ENCODE measurements at regions not wholly inside any gene's neighbourhood (a gene's known extent, or its start where the extent isn't known, plus 50 kb on each side); places are given as distances from the start of the nearest gene placed in this dataset.
"Not testable (repeated sequence)": the region's sequence is repeated elsewhere in the genome, so short reads cannot be mapped to it uniquely, and the experiment has no call there.

DNA sequence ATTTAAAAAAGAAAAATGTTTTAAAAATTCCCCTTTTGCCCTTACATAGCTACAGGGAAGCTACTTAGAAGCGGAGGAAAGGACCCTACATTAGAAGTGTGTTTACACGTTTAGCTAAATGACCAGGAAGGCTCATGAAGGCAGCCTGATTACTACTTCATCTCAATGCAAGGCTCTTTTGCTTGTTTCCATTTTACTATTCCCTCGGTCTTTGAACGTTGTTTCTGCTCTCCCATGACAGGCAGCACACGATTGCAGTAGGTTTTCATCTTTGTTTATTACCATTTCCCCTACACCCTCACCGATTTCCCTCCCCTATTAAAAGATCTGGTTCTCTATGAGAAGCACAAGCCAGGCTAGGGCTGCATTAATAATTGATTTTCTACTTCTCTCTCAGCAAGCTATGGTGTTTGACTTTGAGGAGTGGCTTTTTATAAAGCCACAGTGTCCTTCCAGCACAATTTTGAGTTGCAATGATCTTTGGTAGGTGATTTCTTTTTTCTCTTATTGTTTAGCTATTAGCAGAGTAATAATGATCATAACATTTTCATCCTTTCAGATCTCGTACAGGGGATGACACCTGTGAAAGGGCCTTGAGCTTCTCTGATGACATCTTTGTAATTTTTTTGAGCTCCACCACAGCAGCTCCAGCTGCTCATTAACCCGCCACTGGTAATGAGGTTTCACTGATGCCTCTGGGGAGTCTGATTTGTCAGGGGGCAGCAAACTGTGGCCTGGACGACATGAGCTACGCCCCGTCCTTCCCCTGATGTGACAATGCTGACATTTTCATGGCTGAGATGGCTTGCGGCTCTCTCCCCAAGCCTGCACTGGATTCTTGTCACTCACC is 670.3 kb downstream of the UQCRFS1 start:
- Histone ChIP-seq H3K9me3 (ENCODE audit: control insufficient read depth in 1 of 2, low read length in 2 of 2) (no peaks in the 10 kb centered on the region), H3K9ac (ENCODE audit: low read depth in 1 of 2, low read length in 2 of 2) (no peak overlapping the region), H3K27ac (ENCODE audit: low read depth, low read length) (no peak overlapping the region), H3K36me3 (ENCODE audit: control insufficient read depth in 1 of 2, insufficient read depth in 2 of 2, low read length in 2 of 2) (no peaks in the 10 kb centered on the region), H3K4me3 (ENCODE audit: low read depth in 1 of 2, low read length in 2 of 2) (no peak overlapping the region), H3K4me1 (ENCODE audit: control insufficient read depth in 1 of 2, insufficient read depth in 2 of 2, low read length in 2 of 2) (no peaks in the 10 kb centered on the region), H3K27me3 (ENCODE audit: control insufficient read depth in 1 of 2, insufficient read depth in 2 of 2, low read length in 2 of 2) (no peaks in the 10 kb centered on the region)

- Histone ChIP-seq H3K27me3 (ENCODE audit: control insufficient read depth in 1 of 2, insufficient read depth in 2 of 2, low read length in 2 of 2) (no peaks in the 10 kb centered on the region), H3K4me1 (ENCODE audit: control insufficient read depth in 1 of 2, insufficient read depth in 2 of 2, low read length in 2 of 2) (no peaks in the 10 kb centered on the region)
These were observed 671.2 kb downstream of the UQCRFS1 start for GRCh38 chr19:28541602-28542393.

GRCh38 chr19:28541029-28541428 is 671.9 kb downstream of the UQCRFS1 start:
- Histone ChIP-seq H3K4me3 (ENCODE audit: low read depth in 1 of 2, low read length in 2 of 2) (no peak overlapping the region), H3K4me1 (ENCODE audit: control insufficient read depth in 1 of 2, insufficient read depth in 2 of 2, low read length in 2 of 2) (no peaks in the 10 kb centered on the region), H3K9ac (ENCODE audit: low read depth in 1 of 2, low read length in 2 of 2) (no peak overlapping the region), H3K27ac (ENCODE audit: low read depth, low read length) (no peak overlapping the region), H3K9me3 (ENCODE audit: control insufficient read depth in 1 of 2, low read length in 2 of 2) (peaks cover 0 to 4% of the 10 kb centered on the region in 2 donors), H3K27me3 (ENCODE audit: control insufficient read depth in 1 of 2, insufficient read depth in 2 of 2, low read length in 2 of 2) (no peaks in the 10 kb centered on the region), H3K36me3 (ENCODE audit: control insufficient read depth in 1 of 2, insufficient read depth in 2 of 2, low read length in 2 of 2) (no peaks in the 10 kb centered on the region)

More at GRCh38 chr19:28541602-28542393, 671.2 kb downstream of the UQCRFS1 start:
- no peak overlapping the region for H3K4me3 ChIP-seq (ENCODE audit: low read depth in 1 of 2, low read length in 2 of 2)
- no peak overlapping the region for H3K9ac ChIP-seq (ENCODE audit: low read depth in 1 of 2, low read length in 2 of 2)
- H3K27ac ChIP-seq (ENCODE audit: low read depth, low read length), result no peak overlapping the region
- no peaks in the 10 kb centered on the region for H3K36me3 ChIP-seq (ENCODE audit: control insufficient read depth in 1 of 2, insufficient read depth in 2 of 2, low read length in 2 of 2)
- peaks cover 0 to 4% of the 10 kb centered on the region in 2 donors for H3K9me3 ChIP-seq (ENCODE audit: control insufficient read depth in 1 of 2, low read length in 2 of 2)

- H3K9me3 ChIP-seq (ENCODE audit: control insufficient read depth in 1 of 2, low read length in 2 of 2); H3K4me3 ChIP-seq (ENCODE audit: low read depth in 1 of 2, low read length in 2 of 2); H3K4me1 ChIP-seq (ENCODE audit: control insufficient read depth in 1 of 2, insufficient read depth in 2 of 2, low read length in 2 of 2); H3K27ac ChIP-seq (ENCODE audit: low read depth, low read length); H3K9ac ChIP-seq (ENCODE audit: low read depth in 1 of 2, low read length in 2 of 2); H3K27me3 ChIP-seq (ENCODE audit: control insufficient read depth in 1 of 2, insufficient read depth in 2 of 2, low read length in 2 of 2); H3K36me3 ChIP-seq (ENCODE audit: control insufficient read depth in 1 of 2, insufficient read depth in 2 of 2, low read length in 2 of 2): not testable (repeated sequence)
These were observed 672.6 kb downstream of the UQCRFS1 start for GRCh38 chr19:28540385-28540784.

DNA sequence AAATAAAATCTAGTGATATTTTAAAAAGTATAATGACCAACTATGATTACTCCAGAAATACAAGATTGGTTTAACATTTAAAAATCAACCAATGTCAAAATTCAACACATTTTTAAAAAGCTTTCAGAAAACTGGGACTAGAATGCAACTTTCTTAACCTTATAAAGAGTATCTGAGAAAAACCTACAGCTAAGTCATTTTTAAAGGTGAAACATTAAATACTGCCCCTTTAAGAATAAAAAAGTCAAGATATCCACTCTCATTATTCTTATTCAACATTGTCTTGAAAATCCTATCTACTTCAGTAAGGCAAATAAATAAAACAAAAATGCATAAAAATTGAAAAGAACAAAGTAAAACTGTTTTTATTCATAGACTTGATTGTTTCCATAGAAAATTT is 673.2 kb downstream of the UQCRFS1 start:
- Histone ChIP-seq H3K27me3 (ENCODE audit: control insufficient read depth in 1 of 2, insufficient read depth in 2 of 2, low read length in 2 of 2) (no peaks in the 10 kb centered on the region), H3K36me3 (ENCODE audit: control insufficient read depth in 1 of 2, insufficient read depth in 2 of 2, low read length in 2 of 2) (no peaks in the 10 kb centered on the region), H3K4me1 (ENCODE audit: control insufficient read depth in 1 of 2, insufficient read depth in 2 of 2, low read length in 2 of 2) (no peaks in the 10 kb centered on the region), H3K9me3 (ENCODE audit: control insufficient read depth in 1 of 2, low read length in 2 of 2) (peaks cover 0 to 4% of the 10 kb centered on the region in 2 donors), H3K4me3 (ENCODE audit: low read depth in 1 of 2, low read length in 2 of 2) (no peak overlapping the region), H3K27ac (ENCODE audit: low read depth, low read length) (no peak overlapping the region), H3K9ac (ENCODE audit: low read depth in 1 of 2, low read length in 2 of 2) (no peak overlapping the region)

- H3K36me3 ChIP-seq (ENCODE audit: control insufficient read depth in 1 of 2, insufficient read depth in 2 of 2, low read length in 2 of 2); H3K27me3 ChIP-seq (ENCODE audit: control insufficient read depth in 1 of 2, insufficient read depth in 2 of 2, low read length in 2 of 2); H3K4me3 ChIP-seq (ENCODE audit: low read depth in 1 of 2, low read length in 2 of 2); H3K27ac ChIP-seq (ENCODE audit: low read depth, low read length); H3K9me3 ChIP-seq (ENCODE audit: control insufficient read depth in 1 of 2, low read length in 2 of 2); H3K4me1 ChIP-seq (ENCODE audit: control insufficient read depth in 1 of 2, insufficient read depth in 2 of 2, low read length in 2 of 2); H3K9ac ChIP-seq (ENCODE audit: low read depth in 1 of 2, low read length in 2 of 2): not testable (repeated sequence)
These were observed 674.4 kb downstream of the UQCRFS1 start for GRCh38 chr19:28538579-28538978.

- Histone ChIP-seq H3K36me3 (ENCODE audit: control insufficient read depth in 1 of 2, insufficient read depth in 2 of 2, low read length in 2 of 2) (no peaks in the 10 kb centered on the region), H3K4me1 (ENCODE audit: control insufficient read depth in 1 of 2, insufficient read depth in 2 of 2, low read length in 2 of 2) (no peaks in the 10 kb centered on the region), H3K9ac (ENCODE audit: low read depth in 1 of 2, low read length in 2 of 2) (no peak overlapping the region), H3K27ac (ENCODE audit: low read depth, low read length) (no peak overlapping the region), H3K9me3 (ENCODE audit: control insufficient read depth in 1 of 2, low read length in 2 of 2) (peaks cover 0 to 4% of the 10 kb centered on the region in 2 donors), H3K27me3 (ENCODE audit: control insufficient read depth in 1 of 2, insufficient read depth in 2 of 2, low read length in 2 of 2) (no peaks in the 10 kb centered on the region), H3K4me3 (ENCODE audit: low read depth in 1 of 2, low read length in 2 of 2) (no peak overlapping the region)
These were observed 675.1 kb downstream of the UQCRFS1 start for GRCh38 chr19:28537896-28538295.

DNA sequence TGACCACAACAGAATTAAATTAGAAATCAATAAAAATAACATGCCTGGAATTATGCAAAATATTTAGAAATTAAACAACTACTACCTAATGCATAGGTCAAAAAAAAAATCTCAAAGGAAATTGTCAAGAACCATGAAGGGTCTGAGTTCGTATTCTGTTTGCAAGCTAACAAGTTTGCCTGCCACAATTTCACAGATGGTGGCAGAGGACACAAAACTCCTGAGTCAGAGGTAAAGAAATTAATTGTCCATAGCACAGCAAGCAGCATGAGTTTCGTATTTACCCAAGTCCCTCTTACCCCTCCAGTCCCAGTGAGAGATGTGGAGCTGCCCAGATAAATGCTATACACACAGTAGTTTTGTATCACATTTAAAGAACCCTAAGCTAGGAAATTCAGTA is 675.9 kb downstream of the UQCRFS1 start:
- H3K9ac ChIP-seq (ENCODE audit: low read depth in 1 of 2, low read length in 2 of 2), result no peak overlapping the region
- H3K4me3 ChIP-seq (ENCODE audit: low read depth in 1 of 2, low read length in 2 of 2), result no peak overlapping the region
- H3K9me3 ChIP-seq (ENCODE audit: control insufficient read depth in 1 of 2, low read length in 2 of 2), result peaks cover 0 to 4% of the 10 kb centered on the region in 2 donors
- no peaks in the 10 kb centered on the region for H3K4me1 ChIP-seq (ENCODE audit: control insufficient read depth in 1 of 2, insufficient read depth in 2 of 2, low read length in 2 of 2)
- H3K27me3 ChIP-seq (ENCODE audit: control insufficient read depth in 1 of 2, insufficient read depth in 2 of 2, low read length in 2 of 2), result no peaks in the 10 kb centered on the region
- H3K27ac ChIP-seq (ENCODE audit: low read depth, low read length), result no peak overlapping the region
- no peaks in the 10 kb centered on the region for H3K36me3 ChIP-seq (ENCODE audit: control insufficient read depth in 1 of 2, insufficient read depth in 2 of 2, low read length in 2 of 2)

- no peak overlapping the region for H3K4me3 ChIP-seq (ENCODE audit: low read depth in 1 of 2, low read length in 2 of 2)
- peaks cover 0 to 4% of the 10 kb centered on the region in 2 donors for H3K9me3 ChIP-seq (ENCODE audit: control insufficient read depth in 1 of 2, low read length in 2 of 2)
- H3K9ac ChIP-seq (ENCODE audit: low read depth in 1 of 2, low read length in 2 of 2), result no peak overlapping the region
- no peaks in the 10 kb centered on the region for H3K36me3 ChIP-seq (ENCODE audit: control insufficient read depth in 1 of 2, insufficient read depth in 2 of 2, low read length in 2 of 2)
- no peaks in the 10 kb centered on the region for H3K4me1 ChIP-seq (ENCODE audit: control insufficient read depth in 1 of 2, insufficient read depth in 2 of 2, low read length in 2 of 2)
- H3K27ac ChIP-seq (ENCODE audit: low read depth, low read length), result no peak overlapping the region
- H3K27me3 ChIP-seq (ENCODE audit: control insufficient read depth in 1 of 2, insufficient read depth in 2 of 2, low read length in 2 of 2), result no peaks in the 10 kb centered on the region
These were observed 677.6 kb downstream of the UQCRFS1 start for GRCh38 chr19:28535352-28535775.

GRCh38 chr19:28534766-28535351 is 678.1 kb downstream of the UQCRFS1 start:
- Histone ChIP-seq H3K27ac (ENCODE audit: low read depth, low read length) (no peak overlapping the region), H3K4me1 (ENCODE audit: control insufficient read depth in 1 of 2, insufficient read depth in 2 of 2, low read length in 2 of 2) (no peaks in the 10 kb centered on the region), H3K27me3 (ENCODE audit: control insufficient read depth in 1 of 2, insufficient read depth in 2 of 2, low read length in 2 of 2) (no peaks in the 10 kb centered on the region), H3K9me3 (ENCODE audit: control insufficient read depth in 1 of 2, low read length in 2 of 2) (peaks cover 0 to 4% of the 10 kb centered on the region in 2 donors), H3K4me3 (ENCODE audit: low read depth in 1 of 2, low read length in 2 of 2) (no peak overlapping the region), H3K36me3 (ENCODE audit: control insufficient read depth in 1 of 2, insufficient read depth in 2 of 2, low read length in 2 of 2) (no peaks in the 10 kb centered on the region), H3K9ac (ENCODE audit: low read depth in 1 of 2, low read length in 2 of 2) (no peak overlapping the region)
